HUES48 (cell line): ENCODE measurements at regions not wholly inside any gene's neighbourhood (a gene's known extent, or its start where the extent isn't known, plus 50 kb on each side); places are given as distances from the start of the nearest gene placed in this dataset.

Source experiments
- H3K27ac ChIP-seq: one replicate; pipeline ENCODE4 v1.7.0; 2013; ENCODE audit warnings: low read depth, low read length, inconsistent platforms
- H3K27me3 ChIP-seq: 2 replicates; pipeline ENCODE4 v1.6.1; 2013; ENCODE audit warnings: mild to moderate bottlenecking, low read length; ENCODE audit not compliant: control insufficient read depth, insufficient read depth
- H3K36me3 ChIP-seq: 2 replicates; pipeline ENCODE4 v1.6.1; 2013; ENCODE audit warnings: low read length; ENCODE audit not compliant: control insufficient read depth, insufficient read depth
- H3K4me1 ChIP-seq: 2 replicates; pipeline ENCODE4 v1.6.1; 2013; ENCODE audit warnings: mild to moderate bottlenecking, low read length; ENCODE audit not compliant: control insufficient read depth, insufficient read depth
- H3K4me3 ChIP-seq: 2 replicates; pipeline ENCODE4 v1.5.1; 2013; ENCODE audit warnings: mild to moderate bottlenecking, low read depth, low read length
- H3K9ac ChIP-seq: 2 replicates; pipeline ENCODE4 v1.6.1; 2013; ENCODE audit warnings: mild to moderate bottlenecking, low read depth, low read length, moderate library complexity
- H3K9me3 ChIP-seq: 2 replicates; pipeline ENCODE4 v1.6.1; 2013; ENCODE audit warnings: low read length; ENCODE audit not compliant: control insufficient read depth, insufficient read depth

- Histone ChIP-seq H3K9ac (no peak overlapping the region), H3K27me3 (peaks cover 19% of the 10 kb centered on the region), H3K27ac (no peak overlapping the region), H3K36me3 (no peaks in the 10 kb centered on the region), H3K9me3 (no peaks in the 10 kb centered on the region), H3K4me3 (peak overlapping the region; percentile 48), H3K4me1 (peaks cover 8% of the 10 kb centered on the region; the same call in 1 of the 2 replicates)
Observed at GRCh38 chr4:188282471-188283232, 143.4 kb downstream of the TRIML1 start.

DNA sequence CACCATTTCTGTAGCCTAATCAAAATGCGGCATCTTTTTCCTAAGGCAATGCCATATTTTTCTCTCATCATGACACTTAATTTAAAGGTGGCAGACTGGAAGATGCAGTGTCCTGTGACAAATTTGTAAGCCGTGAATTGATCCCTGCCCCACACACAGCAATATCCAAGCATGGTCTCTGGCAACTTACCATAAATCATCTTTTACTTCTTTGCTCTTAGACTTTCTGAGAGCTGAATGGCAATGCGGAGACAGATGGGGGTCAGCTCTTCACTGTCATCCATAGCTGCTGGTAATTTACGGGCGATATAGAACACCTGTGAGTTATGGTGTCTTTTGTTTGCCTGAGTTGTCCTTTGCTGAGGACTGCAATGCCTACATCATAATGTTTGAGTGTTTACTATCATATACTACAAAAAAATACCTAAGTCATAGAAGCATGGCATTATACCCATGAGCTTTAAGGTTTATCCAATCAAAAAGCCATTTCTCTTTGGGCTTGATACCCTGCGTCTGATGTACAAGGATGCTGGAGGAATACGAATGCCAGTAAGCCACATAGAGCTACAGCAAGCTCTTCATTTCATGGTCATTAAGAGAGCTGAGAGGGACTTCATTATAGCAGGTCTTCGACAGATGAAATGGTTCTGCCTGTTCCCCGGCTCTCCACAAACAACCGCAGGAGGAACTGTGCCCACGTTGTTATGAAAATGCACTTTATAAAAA lies 148.1 kb downstream of the TRIML1 start:
- Histone ChIP-seq H3K9me3 (no peaks in the 10 kb centered on the region), H3K27me3 (peaks cover 15% of the 10 kb centered on the region), H3K36me3 (no peaks in the 10 kb centered on the region), H3K4me1 (peaks cover 8% of the 10 kb centered on the region; the same call in 1 of the 2 replicates), H3K27ac (no peak overlapping the region), H3K9ac (no peak overlapping the region), H3K4me3 (no peak overlapping the region)

- H3K4me3 ChIP-seq: no peak overlapping the region
- H3K27ac ChIP-seq: no peak overlapping the region
- H3K9me3 ChIP-seq: no peaks in the 10 kb centered on the region
- no peaks in the 10 kb centered on the region for H3K27me3 ChIP-seq
- H3K9ac ChIP-seq: no peak overlapping the region
- peaks cover 6% of the 10 kb centered on the region; the same call in 1 of the 2 replicates for H3K4me1 ChIP-seq
- no peaks in the 10 kb centered on the region for H3K36me3 ChIP-seq
Observed at GRCh38 chr4:188289531-188290125, 150.4 kb downstream of the TRIML1 start.

DNA sequence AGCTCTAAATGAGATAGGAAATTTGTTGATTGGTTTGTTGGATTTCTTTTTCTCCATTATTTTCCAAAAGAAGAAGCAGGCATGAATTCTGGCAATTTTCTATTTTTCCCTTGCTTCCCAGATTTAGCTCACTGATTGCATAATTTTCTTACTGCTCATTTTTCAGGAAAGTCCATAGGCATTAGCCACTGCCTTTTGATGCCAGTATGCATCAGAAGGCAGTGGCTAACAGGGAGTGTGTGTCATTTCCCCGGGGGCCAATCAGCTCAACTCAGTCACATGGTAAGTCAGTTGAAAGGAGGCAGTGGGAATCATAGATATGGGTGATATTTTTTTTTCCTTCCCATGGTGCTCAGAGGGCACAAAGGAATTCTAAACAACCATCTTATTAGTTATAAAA lies 156.7 kb downstream of the TRIML1 start:
- H3K27ac ChIP-seq: no peak overlapping the region
- no peak overlapping the region for H3K9ac ChIP-seq
- H3K9me3 ChIP-seq: no peaks in the 10 kb centered on the region
- H3K27me3 ChIP-seq: no peaks in the 10 kb centered on the region
- no peaks in the 10 kb centered on the region for H3K36me3 ChIP-seq
- H3K4me1 ChIP-seq: peaks cover 6% of the 10 kb centered on the region; the same call in 1 of the 2 replicates
- no peak overlapping the region for H3K4me3 ChIP-seq

DNA sequence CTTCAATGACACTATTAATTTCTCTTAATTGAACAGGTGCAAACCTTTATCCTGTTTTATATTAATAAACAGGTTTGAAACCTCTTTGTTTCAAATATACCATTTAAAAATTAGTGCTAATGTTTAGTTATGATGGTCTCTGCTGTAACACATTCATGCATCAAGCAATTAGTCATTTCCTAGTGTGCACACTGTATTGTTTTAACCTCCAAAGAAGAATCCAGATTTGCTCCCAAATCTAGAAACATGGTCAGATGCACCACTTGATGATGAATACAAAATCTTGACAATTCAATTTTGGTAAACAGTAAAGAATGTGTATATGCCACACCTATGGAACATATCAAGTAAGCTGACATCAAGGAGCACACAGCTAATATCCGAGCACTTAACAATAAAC lies 157.1 kb downstream of the TRIML1 start:
- Histone ChIP-seq H3K9me3 (no peaks in the 10 kb centered on the region), H3K4me1 (peaks cover 6% of the 10 kb centered on the region; the same call in 1 of the 2 replicates), H3K4me3 (no peak overlapping the region), H3K9ac (no peak overlapping the region), H3K27ac (no peak overlapping the region), H3K27me3 (no peaks in the 10 kb centered on the region), H3K36me3 (no peaks in the 10 kb centered on the region)

DNA sequence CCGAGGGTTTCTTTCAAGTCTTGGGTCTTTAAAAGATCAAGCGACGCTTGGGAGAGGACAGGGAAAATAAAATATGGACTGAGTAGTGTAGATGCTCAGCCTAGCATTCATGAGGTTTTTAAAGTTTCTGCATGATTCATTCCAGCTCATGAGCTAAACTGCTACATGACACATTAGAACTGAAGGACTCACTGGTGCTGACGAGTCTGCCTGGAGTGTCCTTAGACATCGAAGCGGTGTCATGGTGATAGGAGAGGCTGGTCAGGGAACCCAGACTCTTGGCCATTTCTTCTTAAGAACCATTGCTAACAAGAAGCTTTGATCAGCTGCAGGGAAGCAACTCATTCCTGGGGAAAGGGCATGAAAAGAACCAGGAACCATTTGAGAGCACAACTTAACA lies 158.6 kb downstream of the TRIML1 start:
- H3K36me3 ChIP-seq: no peaks in the 10 kb centered on the region
- H3K4me3 ChIP-seq: no peak overlapping the region
- H3K9me3 ChIP-seq: no peaks in the 10 kb centered on the region
- H3K27me3 ChIP-seq: no peaks in the 10 kb centered on the region
- H3K4me1 ChIP-seq: 0 out of 2 replicates have a peak, but pooled peaks cover 3% of the 10 kb centered on the region
- H3K9ac ChIP-seq: no peak overlapping the region
- no peak overlapping the region for H3K27ac ChIP-seq

DNA sequence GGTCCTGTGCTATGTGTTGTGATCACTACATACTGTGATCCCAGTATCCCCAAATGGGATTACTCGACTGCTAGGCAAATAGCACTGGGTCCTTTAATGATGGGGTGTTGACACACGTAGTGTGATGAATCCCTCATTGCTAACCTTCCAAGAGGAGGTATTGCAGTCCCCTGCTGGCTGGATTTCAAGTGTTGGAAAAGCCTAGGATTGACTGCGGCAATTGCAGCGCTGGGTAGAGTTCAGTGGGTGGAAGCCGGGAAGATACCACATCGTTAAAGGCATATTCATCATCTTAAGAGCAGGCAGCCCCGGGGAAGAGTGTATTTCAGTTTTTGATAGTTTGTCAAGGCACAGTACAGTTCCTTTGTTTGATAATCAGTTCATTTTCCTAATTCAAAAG lies 159.9 kb downstream of the TRIML1 start:
- H3K36me3 ChIP-seq: no peaks in the 10 kb centered on the region
- no peaks in the 10 kb centered on the region for H3K27me3 ChIP-seq
- H3K27ac ChIP-seq: no peak overlapping the region
- no peak overlapping the region for H3K9ac ChIP-seq
- no peaks in the 10 kb centered on the region for H3K4me1 ChIP-seq
- no peak overlapping the region for H3K4me3 ChIP-seq
- H3K9me3 ChIP-seq: no peaks in the 10 kb centered on the region

DNA sequence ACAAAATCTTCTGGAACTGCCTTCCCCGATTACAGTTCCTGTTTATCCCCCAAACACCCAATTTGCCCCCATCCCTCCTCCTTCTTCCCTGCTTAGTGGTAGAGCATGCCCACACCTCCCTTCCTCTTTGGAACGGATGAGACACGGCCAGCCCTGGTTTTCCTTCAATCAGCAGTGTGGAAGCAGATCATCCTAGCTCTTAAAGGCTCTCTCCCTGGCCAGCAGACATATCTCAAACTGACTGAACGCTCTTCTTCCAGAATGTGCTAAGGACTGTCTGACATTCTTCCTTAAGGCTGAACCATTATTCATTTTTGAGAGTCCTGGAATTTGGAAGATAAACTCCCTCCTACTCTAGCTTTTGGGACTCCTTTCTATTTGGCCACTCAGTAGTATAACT lies 161.1 kb downstream of the TRIML1 start:
- Histone ChIP-seq H3K4me1 (peaks cover 2% of the 10 kb centered on the region; the same call in 1 of the 2 replicates), H3K27ac (no peak overlapping the region), H3K27me3 (no peaks in the 10 kb centered on the region), H3K9me3 (no peaks in the 10 kb centered on the region), H3K4me3 (no peak overlapping the region), H3K9ac (no peak overlapping the region), H3K36me3 (no peaks in the 10 kb centered on the region)

- H3K36me3 ChIP-seq: no peaks in the 10 kb centered on the region
- H3K9ac ChIP-seq: no peak overlapping the region
- H3K27ac ChIP-seq: peak overlapping the region; percentile 57
- no peaks in the 10 kb centered on the region for H3K9me3 ChIP-seq
- no peaks in the 10 kb centered on the region for H3K27me3 ChIP-seq
- peaks cover 4% of the 10 kb centered on the region; the same call in 1 of the 2 replicates for H3K4me1 ChIP-seq
- H3K4me3 ChIP-seq: no peak overlapping the region; the same call in 1 of the 2 replicates
Observed at GRCh38 chr4:188305690-188306089, 166.4 kb downstream of the TRIML1 start.

- H3K9me3 ChIP-seq: no peaks in the 10 kb centered on the region
- H3K4me3 ChIP-seq: no peak overlapping the region
- peaks cover 4% of the 10 kb centered on the region; the same call in 1 of the 2 replicates for H3K4me1 ChIP-seq
- no peaks in the 10 kb centered on the region for H3K36me3 ChIP-seq
- H3K27ac ChIP-seq: no peak overlapping the region
- no peak overlapping the region for H3K9ac ChIP-seq
- no peaks in the 10 kb centered on the region for H3K27me3 ChIP-seq
Observed at GRCh38 chr4:188307591-188307990, 168.3 kb downstream of the TRIML1 start.

- Histone ChIP-seq H3K9me3 (no peaks in the 10 kb centered on the region), H3K36me3 (no peaks in the 10 kb centered on the region), H3K9ac (no peak overlapping the region), H3K27me3 (no peaks in the 10 kb centered on the region), H3K4me3 (no peak overlapping the region), H3K27ac (no peak overlapping the region), H3K4me1 (peaks cover 4% of the 10 kb centered on the region; the same call in 1 of the 2 replicates)
Observed at GRCh38 chr4:188308142-188308541, 168.9 kb downstream of the TRIML1 start.
